ENCODE measurements at regions not wholly inside any gene's neighbourhood (a gene's known extent, or its start where the extent isn't known, plus 50 kb on each side); places are given as distances from the start of the nearest gene placed in this dataset.
A peak's percentile ranks its signal among the peaks of the same experiment; 100 is the strongest.
"Not testable (repeated sequence)": the region's sequence is repeated elsewhere in the genome, so short reads cannot be mapped to it uniquely, and the experiment has no call there.

GRCh38 chr10:114872519-114873087, 51.0 kb downstream of the FHIP2A start:
- no peak for DNase-seq

- DNase-seq: no peak
Observed at GRCh38 chr10:114874827-114875411, 53.3 kb downstream of the FHIP2A start.

- not testable (repeated sequence) for DNase-seq
Observed at GRCh38 chr10:114875590-114876081, 54.1 kb downstream of the FHIP2A start.

- no peak for DNase-seq
Observed at GRCh38 chr10:114876169-114876568, 54.6 kb downstream of the FHIP2A start.

GRCh38 chr10:114876602-114877300, 55.2 kb downstream of the FHIP2A start:
- peak; percentile 57 to 73 for DNase-seq

GRCh38 chr10:114877301-114877644, 55.7 kb downstream of the FHIP2A start:
- DNase-seq: no peak

GRCh38 chr10:114879093-114879492, 57.5 kb downstream of the FHIP2A start:
- DNase-seq: no peak

GRCh38 chr10:114879541-114880158, 58.1 kb downstream of the FHIP2A start:
- peak; percentile 54 to 58 for DNase-seq

GRCh38 chr10:114881417-114881816, 56.6 kb upstream of the TRUB1 start:
- no peak for DNase-seq

- no peak for DNase-seq
Observed at GRCh38 chr10:114881901-114882300, 56.1 kb upstream of the TRUB1 start.

GRCh38 chr10:114885443-114885842, 52.6 kb upstream of the TRUB1 start:
- DNase-seq: no peak
